K562 (cell line): ENCODE measurements at regions not wholly inside any gene's neighbourhood (a gene's known extent, or its start where the extent isn't known, plus 50 kb on each side); places are given as distances from the start of the nearest gene placed in this dataset.

Source experiments
- ATF3 ChIP-seq, 2 experiments: fragments of 450-650 bp in 1 of 2; sonication (generic) in 1 of 2; formaldehyde crosslinking in 1 of 2; IDR thresholded peaks in 1 of 2; conservative IDR thresholded peaks in 1 of 2; 2 replicates each; pipeline versions ENCODE4 v1.6.1 to v1.8.1; 2016 to 2023; ENCODE audit warnings: mild to moderate bottlenecking in 2 of 2, moderate library complexity in 2 of 2, inconsistent platforms in 1 of 2, missing genetic modification reagents in 1 of 2
- BCLAF1 ChIP-seq, 2 experiments: fragments of 450-650 bp in 1 of 2; IDR thresholded peaks; 2 replicates each; pipeline ENCODE4 v1.6.1; 2011 to 2017; ENCODE audit warnings: low read depth in 2 of 2, antibody characterized with exemption in 1 of 2, borderline replicate concordance in 1 of 2, low read length in 1 of 2, mild to moderate bottlenecking in 1 of 2, mixed read lengths in 1 of 2; ENCODE audit not compliant: control insufficient read depth in 1 of 2
- DNMT1 ChIP-seq: fragments of 450-650 bp; IDR thresholded peaks from 2 replicates; pipeline ENCODE4 v1.6.1; 2016; ENCODE audit warnings: antibody characterized with exemption, mild to moderate bottlenecking
- FOXJ3 ChIP-seq: sonication (generic); formaldehyde crosslinking; IDR thresholded peaks from 2 replicates; pipeline ENCODE4 v1.4.0; 2020; ENCODE audit warnings: mild to moderate bottlenecking, missing genetic modification reagents
- STAT5B ChIP-seq: fragments of 250-450 bp; sonication (Bioruptor Pico); IDR thresholded peaks from 2 replicates; pipeline ENCODE4 v1.8.0; 2021; ENCODE audit warnings: mild to moderate bottlenecking, inconsistent platforms
- ZHX1 ChIP-seq: fragments of 150-350 bp; conservative IDR thresholded peaks from 2 replicates; pipeline ENCODE4 v1.6.1; 2014; ENCODE audit warnings: low read length

GRCh38 chrX:107526141-107526540 is 76.7 kb downstream of the FRMPD3 start:
- TF ChIP-seq DNMT1 (no peak), ZHX1 (no peak), FOXJ3 (CRISPR knock-in tag) (no peak), BCLAF1 (IDR thresholded peaks at IDR 0.05; ENCODE audit: borderline replicate concordance in 1 of 2, control insufficient read depth in 1 of 2, low read depth in 2 of 2, low read length in 1 of 2) (no peak), ATF3 (IDR thresholded peaks at IDR 0.05) (no peak), ATF3 (CRISPR knock-in tag; conservative IDR thresholded peaks at IDR 0.05) (no peak), STAT5B (CRISPR knock-in tag) (no peak)
